NCI-H2227 treated with DMSO at 0.1 percent for 48 hours (cell line): ENCODE measurements at regions not wholly inside any gene's neighbourhood (a gene's known extent, or its start where the extent isn't known, plus 50 kb on each side); places are given as distances from the start of the nearest gene placed in this dataset.
"Not testable (repeated sequence)": the region's sequence is repeated elsewhere in the genome, so short reads cannot be mapped to it uniquely, and the experiment has no call there.

ENCODE experiments used
- DNase-seq: peaks from one replicate; lab custom pipeline; 2025; lab: John Stamatoyannopoulos, UW

DNA sequence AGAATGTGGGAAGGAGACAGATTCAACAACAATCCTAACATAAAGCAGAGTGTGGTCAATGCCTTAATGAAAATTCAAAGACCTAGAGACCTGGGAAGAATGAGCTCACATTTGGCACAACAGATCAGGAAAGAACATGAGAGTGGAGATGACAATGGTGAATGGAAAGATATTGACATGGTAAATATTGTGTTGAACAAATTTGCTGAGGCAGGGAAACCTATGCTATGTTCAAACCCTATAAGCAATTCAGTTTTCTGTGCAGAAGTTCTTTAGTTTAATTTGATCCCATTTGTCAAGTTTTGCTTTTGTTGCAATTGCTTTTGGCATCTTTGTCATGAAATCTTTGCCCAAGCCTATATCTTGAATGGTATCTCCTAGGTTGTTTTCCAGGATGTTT is 199.4 kb upstream of the LRRTM4 start:
- DNase-seq: no peak

GRCh38 chr2:77725045-77725444 is 202.9 kb upstream of the LRRTM4 start:
- no peak for DNase-seq

GRCh38 chr2:77734662-77735340 is 212.6 kb upstream of the LRRTM4 start:
- not testable (repeated sequence) for DNase-seq

DNA sequence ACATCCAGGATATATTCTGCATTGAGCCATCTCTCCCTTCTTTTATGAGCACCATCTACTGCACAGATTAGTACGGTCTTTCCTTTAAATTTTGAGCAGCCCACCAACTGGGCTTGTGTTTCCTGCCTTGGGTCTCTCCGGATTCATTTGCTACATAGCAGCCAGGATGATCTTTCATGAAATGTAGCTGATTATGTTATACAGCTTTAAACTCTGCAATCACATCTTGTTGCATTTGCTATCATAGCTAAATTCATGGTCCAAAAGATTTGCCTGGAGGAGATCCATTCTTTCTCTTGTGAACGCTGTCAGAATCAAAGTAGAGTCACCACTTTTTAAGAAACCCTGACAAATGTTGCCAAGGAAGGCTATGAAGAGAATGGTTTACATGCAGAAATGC is 215.1 kb upstream of the LRRTM4 start:
- DNase-seq: no peak

DNA sequence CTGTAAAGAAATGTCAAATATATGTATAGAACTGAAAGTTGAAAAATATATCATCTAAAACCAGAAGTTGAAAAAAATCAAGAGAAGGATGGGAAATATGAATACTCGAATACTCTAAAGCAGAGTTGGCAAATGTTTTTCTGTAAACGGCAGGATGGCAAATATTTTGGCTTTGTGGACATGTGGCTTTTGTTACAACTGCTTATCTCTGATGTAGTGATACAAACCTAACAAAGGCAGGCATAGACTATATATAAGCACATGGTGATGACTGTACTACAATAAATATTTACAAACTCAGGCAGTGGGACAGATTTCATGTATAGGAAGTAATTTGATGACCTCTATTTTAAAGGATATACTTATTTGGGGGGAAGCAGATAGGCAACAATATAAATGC is 224.6 kb upstream of the LRRTM4 start:
- DNase-seq: no peak

DNA sequence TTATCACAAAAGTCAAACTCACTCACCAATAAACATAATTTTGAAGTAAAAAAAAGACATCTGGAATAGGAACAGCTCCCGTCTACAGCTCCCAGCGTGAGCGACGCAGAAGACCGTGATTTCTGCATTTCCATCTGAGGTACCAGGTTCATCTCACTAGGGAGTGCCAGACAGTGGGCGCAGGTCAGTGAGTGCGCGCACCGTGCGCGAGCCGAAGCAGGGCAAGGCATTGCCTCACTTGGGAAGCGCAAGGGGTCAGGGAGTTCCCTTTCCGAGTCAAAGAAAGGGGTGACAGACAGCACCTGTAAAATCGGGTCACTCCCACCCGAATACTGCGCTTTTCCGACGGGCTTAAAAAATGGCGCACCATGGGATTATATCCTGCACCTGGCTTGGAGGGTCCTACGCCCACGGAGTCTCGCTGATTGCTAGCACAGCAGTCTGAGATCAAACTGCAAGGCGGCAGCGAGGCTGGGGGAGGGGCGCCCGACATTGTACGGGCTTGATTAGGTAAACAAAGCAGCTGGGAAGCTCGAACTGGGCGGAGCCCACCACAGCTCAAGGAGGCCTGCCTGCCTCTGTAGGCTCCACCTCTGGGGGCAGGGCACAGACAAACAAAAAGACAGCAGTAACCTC is 231.7 kb upstream of the LRRTM4 start:
- not testable (repeated sequence) for DNase-seq

- no peak for DNase-seq
Observed at GRCh38 chr2:77767388-77768076, 245.4 kb upstream of the LRRTM4 start.

- DNase-seq: no peak
Observed at GRCh38 chr2:77768508-77768907, 246.3 kb upstream of the LRRTM4 start.

- DNase-seq: no peak
Observed at GRCh38 chr2:77778917-77779316, 256.7 kb upstream of the LRRTM4 start.

- DNase-seq: not testable (repeated sequence)
Observed at GRCh38 chr2:77793500-77793899, 271.3 kb upstream of the LRRTM4 start.

DNA sequence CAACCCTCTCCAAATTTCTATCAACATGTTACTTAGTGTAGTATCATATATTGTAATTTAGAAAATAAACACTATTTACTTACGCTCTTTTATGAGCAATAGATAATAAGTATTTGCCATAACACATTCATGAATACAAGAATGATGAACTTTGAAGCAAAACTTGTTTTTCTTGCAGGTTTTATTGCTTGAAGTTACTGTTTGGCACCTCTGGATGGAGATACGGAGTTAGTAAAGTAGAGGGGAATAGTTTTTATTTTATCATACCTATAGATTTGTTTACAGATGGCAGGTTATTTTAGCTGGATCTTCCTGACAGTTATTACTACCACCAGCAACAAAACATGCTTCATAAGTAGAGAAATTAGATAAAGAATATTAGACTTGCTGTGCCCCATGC is 274.2 kb upstream of the LRRTM4 start:
- DNase-seq: no peak

DNA sequence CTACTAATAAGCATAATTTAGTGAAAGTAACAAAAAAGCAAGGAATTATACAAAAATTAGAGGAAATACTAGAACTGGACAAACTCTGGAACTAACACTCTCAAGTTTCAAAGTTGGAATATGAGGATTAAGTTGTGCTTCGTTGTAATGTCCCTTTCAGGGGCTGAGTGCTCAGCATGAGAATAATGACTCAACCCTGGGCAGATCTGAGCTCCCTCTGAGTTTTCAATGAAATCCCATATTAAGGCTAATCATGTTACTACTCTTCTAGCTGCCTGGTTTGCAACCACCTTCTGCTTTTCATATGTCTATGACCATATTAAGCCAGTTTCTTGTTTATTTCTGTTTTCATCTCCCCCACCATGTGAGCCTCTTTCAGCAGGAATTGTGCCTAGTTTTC is 274.9 kb upstream of the LRRTM4 start:
- DNase-seq: no peak

DNA sequence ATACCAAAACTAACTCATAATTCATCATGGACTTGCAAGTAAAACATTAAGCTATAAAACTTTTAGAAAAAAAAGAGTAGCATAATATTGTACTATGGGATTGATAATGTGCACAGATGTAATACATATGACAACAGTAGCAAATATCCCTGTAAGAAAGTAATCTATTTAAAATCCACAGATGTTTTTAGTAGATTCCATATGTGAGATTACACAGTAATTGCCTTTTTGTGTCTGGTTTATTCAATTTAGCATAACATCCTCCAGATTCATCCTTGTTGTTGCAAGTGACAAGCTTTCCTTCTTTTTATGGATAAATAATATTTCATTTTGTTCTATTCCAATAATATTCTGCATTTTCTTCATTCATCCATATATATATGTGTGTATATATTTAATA is 278.2 kb upstream of the LRRTM4 start:
- DNase-seq: no peak

DNA sequence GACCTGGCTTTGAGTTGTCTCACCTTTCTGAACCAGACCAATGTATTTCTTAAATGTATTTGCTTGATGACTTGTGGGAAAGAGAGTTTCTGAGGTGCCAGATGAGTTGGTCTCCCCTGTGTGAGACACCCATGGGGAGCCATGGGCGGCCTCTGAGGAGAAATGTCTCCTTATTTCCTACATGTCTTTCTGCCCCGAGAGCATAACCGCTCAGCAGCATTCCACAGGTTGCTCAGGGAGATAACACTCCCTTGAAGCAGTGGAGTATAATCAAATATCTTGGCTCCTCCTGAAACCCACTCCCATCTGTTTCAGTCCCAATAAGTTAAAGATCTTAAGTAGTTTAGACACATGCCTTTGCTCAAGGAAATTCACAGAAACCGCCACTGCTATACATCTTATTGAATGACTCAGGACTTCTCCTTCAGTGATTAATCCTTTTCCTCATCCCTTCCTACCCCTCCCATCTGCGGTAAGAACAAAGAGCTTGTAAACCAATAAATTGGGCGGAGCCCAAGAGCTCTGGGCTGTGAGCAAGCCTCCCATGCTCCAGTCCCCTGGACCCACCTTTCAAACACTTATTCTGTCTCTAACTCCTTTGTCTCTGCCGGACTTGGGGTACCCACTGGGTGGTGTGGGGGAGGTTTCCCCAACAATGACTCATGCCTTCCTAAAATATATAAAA is 285.5 kb upstream of the LRRTM4 start:
- no peak for DNase-seq

DNA sequence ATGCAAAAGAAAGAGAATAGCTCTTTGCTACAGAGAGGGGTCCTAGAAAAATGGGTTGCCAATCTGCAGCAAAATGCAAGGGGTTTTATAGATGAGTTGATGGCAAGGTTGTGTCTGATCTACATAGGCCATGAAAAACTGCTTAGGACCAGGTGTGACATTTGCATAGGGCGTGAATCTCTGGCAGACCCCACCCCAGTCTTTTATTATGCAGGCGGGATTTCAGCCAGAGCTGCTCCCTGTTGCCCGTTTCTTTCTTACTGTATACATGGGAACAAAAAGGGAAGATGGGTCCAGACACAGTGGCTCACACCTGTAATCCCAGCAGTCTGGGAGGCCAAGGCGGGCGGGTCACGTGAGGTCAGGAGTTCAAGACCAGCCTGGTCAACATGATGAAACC is 286.4 kb upstream of the LRRTM4 start:
- DNase-seq: no peak

GRCh38 chr2:77813599-77813998 is 291.4 kb upstream of the LRRTM4 start:
- no peak for DNase-seq

DNA sequence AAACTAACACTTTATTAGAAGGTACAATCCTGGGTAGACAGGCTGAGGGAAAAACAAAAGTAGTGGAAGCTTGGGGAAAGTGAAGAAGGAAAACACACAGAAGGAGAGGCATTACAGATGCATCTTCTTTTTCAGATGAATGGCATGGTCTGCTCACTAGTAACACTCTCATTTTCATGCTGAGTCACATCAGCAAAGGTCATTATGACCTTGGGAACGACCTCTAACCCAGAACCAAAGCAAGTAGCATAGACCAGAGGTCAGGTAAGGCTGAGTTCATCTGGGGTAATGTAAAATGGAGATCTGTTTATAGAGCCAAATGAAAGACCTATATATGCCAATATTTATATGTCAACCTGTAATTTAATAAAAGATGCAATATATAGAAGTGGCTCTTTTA is 294.4 kb upstream of the LRRTM4 start:
- DNase-seq: no peak

DNA sequence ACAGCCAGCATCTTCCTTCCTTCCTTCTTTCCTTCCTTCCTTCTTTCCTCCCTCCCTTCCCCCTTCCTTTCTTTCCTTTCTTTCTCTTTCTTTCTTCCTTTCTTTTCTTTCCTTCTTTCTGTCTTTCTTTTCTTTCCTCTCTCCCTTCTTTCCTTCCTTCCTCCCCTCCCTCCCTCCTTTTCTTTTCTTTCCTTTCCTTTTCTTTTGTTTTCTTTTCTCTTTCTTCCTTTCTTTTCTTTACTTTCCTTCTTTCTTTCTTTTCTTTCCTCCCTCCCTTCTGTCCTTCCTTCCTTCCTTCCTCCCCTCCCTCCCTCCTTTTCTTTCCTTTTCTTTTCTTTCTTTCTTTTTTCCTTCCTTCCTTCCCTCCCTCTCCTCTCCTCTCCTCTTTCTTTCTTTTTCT is 296.0 kb upstream of the LRRTM4 start:
- DNase-seq: no peak

DNA sequence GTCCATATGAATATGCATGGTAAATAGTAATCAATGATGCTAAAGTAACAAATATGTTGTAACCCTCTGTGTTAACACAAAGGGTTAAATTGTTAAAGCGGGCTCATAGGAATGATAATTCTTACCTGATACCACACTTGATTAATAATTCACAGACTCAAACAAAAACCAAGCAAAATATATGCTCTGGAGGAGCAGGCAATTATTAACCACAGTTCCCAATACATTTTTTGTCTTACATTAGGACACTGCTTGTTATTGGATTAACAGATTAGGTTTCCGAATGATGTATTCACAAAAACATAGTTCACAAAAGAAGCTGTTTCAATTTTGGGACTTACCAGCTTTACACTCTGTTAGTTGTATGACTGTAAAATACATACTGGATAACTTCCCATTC is 300.9 kb upstream of the LRRTM4 start:
- DNase-seq: no peak

GRCh38 chr2:77831060-77831459 is 308.9 kb upstream of the LRRTM4 start:
- DNase-seq: no peak

DNA sequence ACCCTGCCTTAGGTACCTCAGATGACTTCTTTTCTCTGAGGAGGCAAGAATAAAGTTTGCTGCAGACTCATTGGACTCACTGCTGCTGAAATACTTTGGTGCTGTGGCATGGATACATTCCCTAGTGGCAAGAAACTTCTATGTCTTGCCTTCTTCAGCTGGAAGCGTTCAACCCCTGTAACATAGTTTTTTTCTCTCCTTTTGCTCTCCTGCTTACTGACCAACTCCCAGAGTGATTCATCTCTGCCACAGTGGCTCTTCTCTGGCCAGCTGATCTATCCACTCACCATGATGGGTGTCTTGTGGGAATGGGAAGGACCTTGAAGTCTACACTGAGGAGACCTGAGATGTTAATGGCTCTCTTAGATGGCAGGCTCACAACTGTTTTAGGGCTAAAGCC is 309.3 kb upstream of the LRRTM4 start:
- DNase-seq: no peak

- no peak for DNase-seq
Observed at GRCh38 chr2:77831898-77832297, 309.7 kb upstream of the LRRTM4 start.
